ENCODE measurements at regions not wholly inside any gene's neighbourhood (a gene's known extent, or its start where the extent isn't known, plus 50 kb on each side); places are given as distances from the start of the nearest gene placed in this dataset.

DNA sequence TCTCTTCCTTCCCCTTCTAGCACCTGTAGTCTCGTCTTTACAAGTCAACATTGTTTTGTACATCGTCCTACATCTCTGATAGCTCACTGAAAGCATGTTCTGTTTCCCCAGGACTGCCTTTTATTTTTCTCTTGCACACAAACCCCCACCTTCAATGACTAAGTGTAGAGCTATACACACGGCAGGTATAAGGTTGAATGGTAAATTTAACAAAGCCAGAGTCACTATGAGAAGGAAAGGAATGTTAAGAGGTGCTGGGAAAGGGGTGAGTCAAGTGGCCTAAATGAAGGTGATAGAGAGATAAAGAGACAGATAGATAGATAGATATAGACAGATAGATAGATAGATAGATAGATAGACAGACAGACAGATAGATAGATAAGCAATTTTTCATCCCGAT lies 134.3 kb upstream of the ATP1B1 start:
- TF ChIP-seq POLR2A (IDR thresholded peaks at IDR 0.05) (no peak), POLR2AphosphoS5 (IDR thresholded peaks at IDR 0.05) (no peak), EP300 (IDR thresholded peaks at IDR 0.05; ENCODE audit: low read depth) (no peak)
- TF ChIP-seq, protein P1, sequence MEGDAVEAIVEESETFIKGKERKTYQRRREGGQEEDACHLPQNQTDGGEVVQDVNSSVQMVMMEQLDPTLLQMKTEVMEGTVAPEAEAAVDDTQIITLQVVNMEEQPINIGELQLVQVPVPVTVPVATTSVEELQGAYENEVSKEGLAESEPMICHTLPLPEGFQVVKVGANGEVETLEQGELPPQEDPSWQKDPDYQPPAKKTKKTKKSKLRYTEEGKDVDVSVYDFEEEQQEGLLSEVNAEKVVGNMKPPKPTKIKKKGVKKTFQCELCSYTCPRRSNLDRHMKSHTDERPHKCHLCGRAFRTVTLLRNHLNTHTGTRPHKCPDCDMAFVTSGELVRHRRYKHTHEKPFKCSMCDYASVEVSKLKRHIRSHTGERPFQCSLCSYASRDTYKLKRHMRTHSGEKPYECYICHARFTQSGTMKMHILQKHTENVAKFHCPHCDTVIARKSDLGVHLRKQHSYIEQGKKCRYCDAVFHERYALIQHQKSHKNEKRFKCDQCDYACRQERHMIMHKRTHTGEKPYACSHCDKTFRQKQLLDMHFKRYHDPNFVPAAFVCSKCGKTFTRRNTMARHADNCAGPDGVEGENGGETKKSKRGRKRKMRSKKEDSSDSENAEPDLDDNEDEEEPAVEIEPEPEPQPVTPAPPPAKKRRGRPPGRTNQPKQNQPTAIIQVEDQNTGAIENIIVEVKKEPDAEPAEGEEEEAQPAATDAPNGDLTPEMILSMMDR (IDR thresholded peaks at IDR 0.05): no peak

Data from transverse colon (tissue), 4 donors.